Pancreas (tissue), 10 donors: ENCODE measurements at regions not wholly inside any gene's neighbourhood (a gene's known extent, or its start where the extent isn't known, plus 50 kb on each side); places are given as distances from the start of the nearest gene placed in this dataset.
A peak's percentile ranks its signal among the peaks of the same experiment; 100 is the strongest.
"Not testable (repeated sequence)": the region's sequence is repeated elsewhere in the genome, so short reads cannot be mapped to it uniquely, and the experiment has no call there.

Experiments
- ATAC-seq, 4 donors: fragments of 200-7000 bp; cut with Tn5 transposase; one replicate each; pipeline versions ENCODE4 v1.8.0 to v1.9.1; 2020; ENCODE audit warnings: mild to moderate bottlenecking in 4 of 4, moderate library complexity in 4 of 4
- DNase-seq, 6 donors: peaks; one replicate each; pipeline ENCODE4 v3.0.0-alpha.2; 2020
- FAIRE-seq: peaks from 2 replicates; lab custom pipeline; 2012; peaks lifted over from hg19 to GRCh38; lab: Jason Lieb, UNC
- H3K27ac ChIP-seq, 4 donors: fragments of 200-600 bp; sonication (generic); 1 replicate in 3 of 4; 2 replicates in 1 of 4; pipeline versions ENCODE4 v1.5.0 to v1.8.0; 2020
- H3K27me3 ChIP-seq, 4 donors: fragments of 200-600 bp; one replicate each; pipeline ENCODE4 v1.8.0; 2021
- H3K36me3 ChIP-seq, 3 donors: fragments of 200-600 bp; sonication (generic) in 1 of 3; one replicate each; pipeline versions ENCODE4 v1.5.0 to v1.8.0; 2020 to 2021
- H3K4me1 ChIP-seq, 3 donors: fragments of 200-600 bp; one replicate each; pipeline ENCODE4 v1.8.0; 2021
- H3K4me3 ChIP-seq, 4 donors: fragments of 200-600 bp; sonication (generic) in 2 of 4; one replicate each; pipeline versions ENCODE4 v1.5.0 to v1.8.0; 2020 to 2021
- H3K9me3 ChIP-seq, 4 donors: fragments of 200-600 bp; one replicate each; pipeline ENCODE4 v1.8.0; 2021
- WGBS, 2 donors: extraction: QIAGEN DNeasy Blood & Tissue Kit; methylation state at CpG; one replicate each; pipeline ENCODE4 v1.1.7; 2013; 5-methylcytosine and 5-hydroxymethylcytosine counted together
- intact Hi-C, 3 donors: fragments of 100-400 bp; cut with DNase I; formaldehyde crosslinking; loops; one replicate each; pipeline versions ENCODE4 v1.11.1 to v1.14.2; 2022
- TF ChIP-seq, protein P1 (sequence below), 4 donors: fragments of 200-600 bp; sonication (generic) in 3 of 4; IDR thresholded peaks; one replicate each; pipeline versions ENCODE4 v1.5.0 to v1.8.0; 2021; ENCODE audit warnings: antibody characterized with exemption in 4 of 4
- donor health status: healthy with polysubstance abuse.
- donor health status: DM: no; HTN: no; CAD: no; lungs with moderate emphysema.
- donor health status: DM: no; HTN: no; CAD: no.
- donor health status: control.
- donor health status: control.
- donor health status: Bipolar disorder and iron deficiency.
- donor health status: DM: yes; HTN: yes; CAD: no.
- donor health status: DM: no; HTN: no; CAD: no.
- donor health status: DM: no; HTN: no; CAD: no.
- donor health status: DM: yes; HTN: yes; CAD: no.

DNA sequence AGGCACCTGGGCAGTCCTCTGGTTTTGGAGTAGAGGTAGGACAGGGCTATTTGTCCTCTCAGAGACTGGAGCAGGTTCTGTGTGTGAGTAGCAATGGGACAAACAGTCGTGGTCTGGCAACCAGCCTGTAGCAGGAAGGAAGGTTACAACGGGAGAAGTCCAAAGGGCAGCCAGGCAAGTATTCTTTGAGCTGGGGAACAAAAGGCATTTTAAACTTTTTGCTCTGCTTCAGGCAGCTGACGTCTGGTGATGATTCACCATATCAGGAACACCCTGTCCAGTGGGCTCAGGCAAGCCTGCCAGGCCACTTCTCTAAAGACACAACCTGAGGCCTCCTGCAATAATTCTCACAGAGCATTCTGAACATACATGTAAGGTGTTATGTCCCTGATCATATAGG, 215.8 kb downstream of the FAM72C start:
- H3K4me3 ChIP-seq, H3K27me3 ChIP-seq, FAIRE-seq, H3K9me3 ChIP-seq, intact Hi-C loops, H3K4me1 ChIP-seq, H3K36me3 ChIP-seq: not testable (repeated sequence)
- H3K27ac ChIP-seq = peak overlapping the region in 1 of 4 donors; percentile 21
- 7% methylated on average over 3 of the region's 3 CpGs for WGBS, 2 donors
- peak; percentile 94 to 99 (median 96) for ATAC-seq
- peak; percentile 27 to 65 (median 37) for DNase-seq

DNA sequence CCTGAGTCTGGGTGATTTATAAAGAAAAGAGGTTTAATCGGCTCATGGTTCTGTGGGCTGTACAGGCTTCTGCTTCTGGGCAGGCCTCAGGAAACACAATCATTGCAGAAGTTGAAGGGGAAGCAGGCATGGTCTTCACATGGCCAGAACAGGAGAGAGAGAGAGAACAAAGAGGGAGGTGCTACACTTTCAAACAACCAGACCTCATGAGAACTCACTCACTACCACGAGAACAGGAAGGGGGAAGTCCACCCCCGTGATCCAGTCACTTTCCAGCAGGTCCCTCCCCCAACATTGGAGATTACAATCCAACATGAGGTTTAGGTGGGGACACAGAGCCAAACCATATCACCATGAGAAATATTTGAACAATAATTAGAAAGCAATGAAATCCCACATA, 222.9 kb downstream of the FAM72C start:
- no peak for ATAC-seq
- WGBS, 2 donors = 41 to 54% methylated on average over 3 of the region's 3 CpGs
- H3K27me3 ChIP-seq = no peaks in the 10 kb centered on the region
- no peaks in the 10 kb centered on the region for H3K4me1 ChIP-seq
- H3K27ac ChIP-seq = no peak overlapping the region
- intact Hi-C loops = no loop called here
- H3K36me3 ChIP-seq = no peaks in the 10 kb centered on the region
- TF ChIP-seq, protein P1, sequence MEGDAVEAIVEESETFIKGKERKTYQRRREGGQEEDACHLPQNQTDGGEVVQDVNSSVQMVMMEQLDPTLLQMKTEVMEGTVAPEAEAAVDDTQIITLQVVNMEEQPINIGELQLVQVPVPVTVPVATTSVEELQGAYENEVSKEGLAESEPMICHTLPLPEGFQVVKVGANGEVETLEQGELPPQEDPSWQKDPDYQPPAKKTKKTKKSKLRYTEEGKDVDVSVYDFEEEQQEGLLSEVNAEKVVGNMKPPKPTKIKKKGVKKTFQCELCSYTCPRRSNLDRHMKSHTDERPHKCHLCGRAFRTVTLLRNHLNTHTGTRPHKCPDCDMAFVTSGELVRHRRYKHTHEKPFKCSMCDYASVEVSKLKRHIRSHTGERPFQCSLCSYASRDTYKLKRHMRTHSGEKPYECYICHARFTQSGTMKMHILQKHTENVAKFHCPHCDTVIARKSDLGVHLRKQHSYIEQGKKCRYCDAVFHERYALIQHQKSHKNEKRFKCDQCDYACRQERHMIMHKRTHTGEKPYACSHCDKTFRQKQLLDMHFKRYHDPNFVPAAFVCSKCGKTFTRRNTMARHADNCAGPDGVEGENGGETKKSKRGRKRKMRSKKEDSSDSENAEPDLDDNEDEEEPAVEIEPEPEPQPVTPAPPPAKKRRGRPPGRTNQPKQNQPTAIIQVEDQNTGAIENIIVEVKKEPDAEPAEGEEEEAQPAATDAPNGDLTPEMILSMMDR (IDR thresholded peaks at IDR 0.05) = no peak
- no peak for DNase-seq
- no peaks in the 10 kb centered on the region for H3K9me3 ChIP-seq
- no peak overlapping the region for H3K4me3 ChIP-seq
- FAIRE-seq = no peak

DNA sequence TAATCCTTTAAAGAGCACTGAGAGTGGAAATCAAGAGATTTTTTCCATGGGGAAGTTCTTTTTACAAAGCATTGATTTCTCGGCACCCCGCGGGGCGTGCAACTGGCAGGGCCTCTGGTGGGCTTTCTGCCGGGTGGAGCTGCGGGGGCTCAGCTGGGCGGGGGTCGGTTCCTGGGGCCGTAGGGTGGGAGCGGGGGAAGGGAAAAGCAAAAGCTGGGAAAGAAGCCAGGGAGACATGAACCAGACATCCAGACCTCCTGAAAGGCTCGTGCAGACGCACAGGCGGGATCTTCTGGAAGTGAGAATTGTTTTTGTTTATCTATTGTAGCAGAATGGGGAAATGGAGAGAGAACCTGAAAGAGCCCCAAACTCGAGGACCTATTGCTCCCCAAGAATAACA, 235.2 kb downstream of the FAM72C start:
- intact Hi-C loops = no loop called here
- TF ChIP-seq, protein P1 (IDR thresholded peaks at IDR 0.05) = no peak
- DNase-seq (no peak), FAIRE-seq (no peak), ATAC-seq (peak in 1 of 4 donors; percentile 38)
- Histone ChIP-seq H3K27me3 (no peaks in the 10 kb centered on the region), H3K9me3 (no peaks in the 10 kb centered on the region), H3K4me1 (no peaks in the 10 kb centered on the region), H3K27ac (peak overlapping the region in 1 of 4 donors; percentile 23), H3K36me3 (no peaks in the 10 kb centered on the region), H3K4me3 (no peak overlapping the region)
- 11% methylated on average over 14 of the region's 14 CpGs for WGBS, 2 donors

- FAIRE-seq = no peak
- ATAC-seq = peak in 2 of 4 donors; percentile 78 to 83
These were observed 235.9 kb downstream of the FAM72C start for GRCh38 chr1:143735764-143736461.

DNA sequence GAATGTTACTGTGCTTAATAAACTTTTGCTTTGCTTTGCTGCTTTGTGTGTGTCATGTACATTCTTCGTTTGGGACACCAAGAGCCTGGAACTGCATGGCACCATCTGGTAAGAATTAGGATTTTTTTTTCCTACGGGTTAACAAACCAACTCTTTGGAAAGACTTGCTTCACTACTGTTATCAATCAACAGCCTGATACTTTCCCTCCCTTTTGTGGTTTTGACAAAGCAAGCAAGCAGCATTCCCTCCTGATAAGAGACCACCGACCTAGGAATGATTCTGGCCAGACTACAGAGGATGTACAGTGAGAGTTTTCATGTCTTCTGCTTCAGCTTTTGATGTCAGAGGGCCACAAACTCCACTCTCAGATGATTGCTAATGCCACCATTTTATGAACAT, 237.5 kb downstream of the FAM72C start:
- H3K27ac ChIP-seq, intact Hi-C loops, ATAC-seq, H3K4me3 ChIP-seq, H3K4me1 ChIP-seq, H3K27me3 ChIP-seq, DNase-seq, H3K9me3 ChIP-seq, H3K36me3 ChIP-seq, FAIRE-seq: not testable (repeated sequence)
- 24 to 27% methylated on average over 3 of the region's 3 CpGs for WGBS, 2 donors

More at GRCh38 chr1:143735764-143736461, 235.9 kb downstream of the FAM72C start:
- Histone ChIP-seq H3K27ac (peak overlapping the region in 1 of 4 donors; percentile 23), H3K36me3 (no peaks in the 10 kb centered on the region), H3K27me3 (no peaks in the 10 kb centered on the region), H3K4me1 (no peaks in the 10 kb centered on the region), H3K9me3 (no peaks in the 10 kb centered on the region), H3K4me3 (no peak overlapping the region)
- intact Hi-C loops = no loop called here
- TF ChIP-seq, protein P1 (IDR thresholded peaks at IDR 0.05) = no peak
- WGBS, 2 donors = 2 to 3% methylated on average over 36 of the region's 36 CpGs
- DNase-seq = peak in 2 of 6 donors; percentile 37 to 40

DNA sequence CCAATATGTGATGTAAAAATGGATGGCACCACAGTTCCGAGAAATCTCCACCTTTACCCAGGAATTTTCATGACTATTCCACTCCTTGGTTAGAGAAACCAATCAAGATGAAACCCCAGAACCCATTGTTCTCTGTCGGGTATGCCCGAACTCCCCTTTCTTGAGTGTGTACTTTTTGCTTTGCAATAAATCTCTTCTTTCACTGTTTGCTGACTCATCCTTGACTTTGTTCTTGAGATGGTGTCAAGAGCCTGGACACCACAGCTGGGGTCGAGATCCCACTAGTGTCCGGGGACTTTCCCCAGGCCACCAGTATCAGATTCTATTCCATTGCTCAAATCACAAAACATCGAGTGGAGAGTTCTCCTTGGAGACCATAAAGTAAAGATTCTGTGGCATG, 240.9 kb downstream of the FAM72C start:
- FAIRE-seq, DNase-seq, H3K36me3 ChIP-seq, H3K4me3 ChIP-seq, ATAC-seq, H3K9me3 ChIP-seq, H3K4me1 ChIP-seq, H3K27ac ChIP-seq, H3K27me3 ChIP-seq, intact Hi-C loops: not testable (repeated sequence)
- 89 to 90% methylated on average over 6 of the region's 6 CpGs for WGBS, 2 donors

DNA sequence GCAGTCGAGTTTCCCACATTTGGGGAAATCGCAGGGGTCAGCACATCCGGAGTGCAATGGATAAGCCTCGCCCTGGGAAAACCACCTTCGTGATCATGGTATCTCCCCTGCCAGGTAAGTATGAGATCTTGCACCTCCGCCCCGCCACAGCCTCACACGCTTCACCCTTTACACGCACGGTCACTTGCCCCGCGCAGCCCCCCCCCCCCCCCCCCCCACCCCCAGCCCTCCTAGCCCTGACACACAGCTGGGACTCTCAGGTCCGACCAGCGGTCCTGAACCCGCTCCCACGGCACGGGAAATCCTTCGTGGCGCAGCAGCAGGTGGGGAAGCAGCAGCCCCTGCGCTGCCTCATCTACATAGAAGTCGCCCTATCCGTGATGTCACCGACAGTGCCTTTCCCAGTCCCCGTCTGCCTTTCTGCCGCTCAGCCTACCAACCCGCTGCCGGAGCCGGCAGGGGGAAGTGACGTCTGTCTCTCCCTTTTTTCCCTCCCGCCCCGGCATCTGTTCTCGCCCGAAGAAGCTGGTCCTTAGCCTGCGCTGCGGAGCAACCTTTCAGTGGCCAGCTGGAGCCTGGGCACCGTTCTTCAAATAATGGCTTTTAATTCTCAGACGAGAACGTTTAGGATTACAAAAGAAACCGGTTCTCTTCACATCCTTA, 242.2 kb downstream of the FAM72C start:
- peak in 4 of 6 donors; percentile 11 to 66 (median 40) for DNase-seq
- H3K4me3 ChIP-seq, FAIRE-seq, intact Hi-C loops, H3K36me3 ChIP-seq, H3K9me3 ChIP-seq, H3K27me3 ChIP-seq, H3K4me1 ChIP-seq: not testable (repeated sequence)
- ATAC-seq = peak; percentile 82 to 95 (median 88)
- WGBS, 2 donors = 0% methylated on average over 7 to 21 of the region's 39 CpGs
- peak overlapping the region in 2 of 4 donors; percentile 65 for H3K27ac ChIP-seq

- DNase-seq, H3K36me3 ChIP-seq, H3K9me3 ChIP-seq, H3K4me3 ChIP-seq, H3K27ac ChIP-seq, intact Hi-C loops, FAIRE-seq, H3K27me3 ChIP-seq, H3K4me1 ChIP-seq: not testable (repeated sequence)
- WGBS, 2 donors = 14 to 18% methylated on average over 6 to 7 of the region's 31 CpGs
- peak in 3 of 4 donors; percentile 86 to 91 (median 86) for ATAC-seq
These were observed 242.9 kb downstream of the FAM72C start for GRCh38 chr1:143728802-143729448.
